ENCODE measurements at regions not wholly inside any gene's neighbourhood (a gene's known extent, or its start where the extent isn't known, plus 50 kb on each side); places are given as distances from the start of the nearest gene placed in this dataset.

GRCh38 chr6:63486196-63486595, 86.1 kb upstream of the LOC128125822 start:
- no peak for TF ChIP-seq SETDB1 (IDR thresholded peaks at IDR 0.05; ENCODE audit: insufficient read length, low read length)
- TF ChIP-seq BCL11A (tag by site-specific recombination; IDR thresholded peaks at IDR 0.05; ENCODE audit: low read depth) = no peak
- no peak for TF ChIP-seq ZNF837 (tag by site-specific recombination; IDR thresholded peaks at IDR 0.05)
- TF ChIP-seq ZBTB48 (tag by site-specific recombination; IDR thresholded peaks at IDR 0.05) = no peak

Data from HEK293 (cell line).